SH-SY5Y (cell line): ENCODE measurements at regions not wholly inside any gene's neighbourhood (a gene's known extent, or its start where the extent isn't known, plus 50 kb on each side); places are given as distances from the start of the nearest gene placed in this dataset.

ENCODE experiments used
- GATA2 ChIP-seq: IDR thresholded peaks from 2 replicates; pipeline ENCODE4 v1.6.1; 2011; ENCODE audit warnings: mild to moderate bottlenecking, low read depth, low read length
- GATA3 ChIP-seq: IDR thresholded peaks from 2 replicates; pipeline ENCODE4 v1.6.1; 2011; ENCODE audit warnings: low read depth, mild to moderate bottlenecking, low read length, moderate library complexity

GRCh38 chr2:105592288-105592687 is 152.4 kb upstream of the NCK2 start:
- TF ChIP-seq GATA2 (no peak), GATA3 (no peak)
